OCI-LY7 (cell line): ENCODE measurements at regions not wholly inside any gene's neighbourhood (a gene's known extent, or its start where the extent isn't known, plus 50 kb on each side); places are given as distances from the start of the nearest gene placed in this dataset.

Experiments
- BruUV-seq: library from RNA; stranded (reverse); fragments of 400-500 nt; replicated peaks from 2 replicates; lab custom pipeline; 2021; lab: Mats Ljungman, UMichigan
- CTCF ChIA-PET: fragments of 300-600 bp; sonication (Branson Sonifier 250); formaldehyde crosslinking; loops from one replicate; lab custom pipeline; 2022; ENCODE audit warnings: antibody characterized with exemption; ENCODE audit not compliant: unreplicated experiment; lab: Charles Lee
- POLR2A ChIA-PET: fragments of 300-600 bp; sonication (Branson Sonifier 250); formaldehyde crosslinking; loops from one replicate; lab custom pipeline; 2022; ENCODE audit warnings: antibody characterized with exemption; lab: Charles Lee
- DNase-seq: peaks from one replicate; pipeline ENCODE4 v3.0.0-alpha.2; 2015; ENCODE audit warnings: low spot score
- H2AFZ ChIP-seq: fragments of 200-600 bp; sonication (generic), shearing (Covaris generic); 2 replicates; pipeline ENCODE4 v1.6.1; 2014; ENCODE audit warnings: mild to moderate bottlenecking, antibody characterized with exemption, low read length, moderate library complexity
- H3K27ac ChIP-seq: fragments of 200-600 bp; sonication (generic); 2 replicates; pipeline ENCODE4 v1.5.1; 2014; ENCODE audit warnings: mixed run types, low read depth, mild to moderate bottlenecking, moderate library complexity, low read length, inconsistent platforms; ENCODE audit not compliant: poor library complexity, severe bottlenecking
- H3K36me3 ChIP-seq: fragments of 200-600 bp; sonication (generic); 2 replicates; pipeline ENCODE4 v1.6.1; 2014; ENCODE audit warnings: mild to moderate bottlenecking, antibody characterized with exemption, low read length, moderate library complexity, mixed read lengths; ENCODE audit not compliant: insufficient read depth
- H3K4me1 ChIP-seq: fragments of 200-600 bp; sonication (generic); 2 replicates; pipeline ENCODE4 v1.5.1; 2014; ENCODE audit warnings: mild to moderate bottlenecking, low read length; ENCODE audit not compliant: insufficient read depth, poor library complexity, severe bottlenecking
- H3K4me2 ChIP-seq: fragments of 200-600 bp; sonication (generic); 2 replicates; pipeline ENCODE4 v1.6.1; 2014; ENCODE audit warnings: mild to moderate bottlenecking, low read length
- H3K4me3 ChIP-seq: fragments of 200-600 bp; sonication (generic); 2 replicates; pipeline ENCODE4 v1.5.1; 2014; ENCODE audit warnings: mild to moderate bottlenecking, low read depth, low read length; ENCODE audit not compliant: poor library complexity, severe bottlenecking
- H3K79me2 ChIP-seq: fragments of 200-600 bp; sonication (generic); 2 replicates; pipeline ENCODE4 v1.6.1; 2016; ENCODE audit warnings: low read depth, mild to moderate bottlenecking, low read length, moderate library complexity, mixed read lengths; ENCODE audit not compliant: insufficient read depth
- H3K9me2 ChIP-seq: fragments of 200-600 bp; sonication (generic); 2 replicates; pipeline ENCODE4 v1.6.1; 2016; ENCODE audit warnings: mild to moderate bottlenecking, low read length, mixed read lengths; ENCODE audit not compliant: insufficient read depth
- H3K9me3 ChIP-seq: fragments of 200-600 bp; sonication (generic); 2 replicates; pipeline ENCODE4 v1.6.1; 2014; ENCODE audit warnings: mild to moderate bottlenecking, mixed run types, low read length, mixed read lengths
- H4K20me1 ChIP-seq: fragments of 200-600 bp; sonication (generic); 2 replicates; pipeline ENCODE4 v1.6.1; 2014; ENCODE audit warnings: mild to moderate bottlenecking, antibody characterized with exemption, low read length, moderate library complexity, mixed read lengths; ENCODE audit not compliant: insufficient read depth
- CTCF ChIP-seq: fragments of 200-600 bp; sonication (generic); conservative IDR thresholded peaks from 2 replicates; pipeline ENCODE4 v1.5.1; 2014; ENCODE audit warnings: mild to moderate bottlenecking, antibody characterized with exemption, low read length, moderate library complexity, mixed read lengths
- EZH2phosphoT487 ChIP-seq: fragments of 200-600 bp; sonication (generic); IDR thresholded peaks from 2 replicates; pipeline ENCODE4 v1.6.1; 2018; ENCODE audit warnings: low read depth, borderline replicate concordance, mild to moderate bottlenecking, mixed run types, antibody characterized with exemption, low read length, moderate library complexity, mixed read lengths
- intact Hi-C: fragments of 100-400 bp; cut with micrococcal nuclease; formaldehyde crosslinking; loops from one replicate; pipeline ENCODE4 v1.10.0; 2022; ENCODE audit not compliant: unreplicated experiment

GRCh38 chr7:138317044-138317596 is 142.9 kb upstream of the TRIM24 start:
- TF ChIP-seq CTCF (no peak), EZH2phosphoT487 (no peak)
- intact Hi-C loops: no loop called here
- ChIA-PET POLR2A (no interaction called here), CTCF (no interaction called here)
- H2AFZ ChIP-seq: no peak overlapping the region
- H3K79me2 ChIP-seq: no peaks in the 10 kb centered on the region
- H3K9me2 ChIP-seq: no peaks in the 10 kb centered on the region
- no peak overlapping the region for H3K4me3 ChIP-seq
- DNase-seq: no peak
- no peak overlapping the region for H3K27ac ChIP-seq
- no peaks in the 10 kb centered on the region for H3K4me1 ChIP-seq
- H3K9me3 ChIP-seq: no peaks in the 10 kb centered on the region
- no peak overlapping the region for H3K4me2 ChIP-seq
- BruUV-seq: no TSS peak
- no peaks in the 10 kb centered on the region for H4K20me1 ChIP-seq
- no peaks in the 10 kb centered on the region for H3K36me3 ChIP-seq

- Histone ChIP-seq H3K4me3 (no peak overlapping the region), H4K20me1 (no peaks in the 10 kb centered on the region), H3K27ac (no peak overlapping the region), H2AFZ (no peak overlapping the region), H3K4me1 (no peaks in the 10 kb centered on the region), H3K36me3 (no peaks in the 10 kb centered on the region), H3K79me2 (no peaks in the 10 kb centered on the region), H3K9me2 (no peaks in the 10 kb centered on the region), H3K9me3 (no peaks in the 10 kb centered on the region), H3K4me2 (no peak overlapping the region)
- TF ChIP-seq CTCF: no peak
- no peak for TF ChIP-seq EZH2phosphoT487
- intact Hi-C loops: no loop called here
- no TSS peak for BruUV-seq
- CTCF ChIA-PET: no interaction called here
- no peak for DNase-seq
- POLR2A ChIA-PET: interaction anchor here (1.2 kb wide), 1 partner anchor 18 kb away, joined by 5 read pairs; no protein-coding TSS in a partner anchor
Observed at GRCh38 chr7:138324941-138325340, 135.1 kb upstream of the TRIM24 start.

GRCh38 chr7:138325434-138325833 is 134.6 kb upstream of the TRIM24 start:
- H3K79me2 ChIP-seq: no peaks in the 10 kb centered on the region
- no peak overlapping the region for H2AFZ ChIP-seq
- no peaks in the 10 kb centered on the region for H4K20me1 ChIP-seq
- no peaks in the 10 kb centered on the region for H3K9me3 ChIP-seq
- intact Hi-C loops: no loop called here
- no TSS peak for BruUV-seq
- TF ChIP-seq CTCF (no peak), EZH2phosphoT487 (no peak)
- H3K4me1 ChIP-seq: no peaks in the 10 kb centered on the region
- H3K36me3 ChIP-seq: no peaks in the 10 kb centered on the region
- POLR2A ChIA-PET: interaction anchor here (1.2 kb wide), 1 partner anchor 18 kb away, joined by 5 read pairs; no protein-coding TSS in a partner anchor
- no peak overlapping the region for H3K27ac ChIP-seq
- no peak overlapping the region for H3K4me3 ChIP-seq
- H3K9me2 ChIP-seq: no peaks in the 10 kb centered on the region
- no peak for DNase-seq
- H3K4me2 ChIP-seq: no peak overlapping the region
- CTCF ChIA-PET: no interaction called here
